ENCODE measurements at regions not wholly inside any gene's neighbourhood (a gene's known extent, or its start where the extent isn't known, plus 50 kb on each side); places are given as distances from the start of the nearest gene placed in this dataset.

GRCh38 chr21:28743723-28744122 is 249.0 kb downstream of the LTN1 start:
- Histone ChIP-seq H2AFZ (no peak overlapping the region), H3K79me2 (no peaks in the 10 kb centered on the region), H3K9me2 (replicated peaks; ENCODE audit: insufficient read depth) (no peaks in the 10 kb centered on the region), H3K27ac (no peak overlapping the region), H3K4me3 (no peak overlapping the region), H4K20me1 (ENCODE audit: insufficient read depth, poor library complexity, severe bottlenecking) (no peaks in the 10 kb centered on the region), H3K4me2 (no peak overlapping the region), H3K27me3 (no peaks in the 10 kb centered on the region), H3K36me3 (replicated peaks; ENCODE audit: insufficient read depth, low read depth) (no peaks in the 10 kb centered on the region), H3K9me3 (ENCODE audit: low read depth) (no peaks in the 10 kb centered on the region), H3K4me1 (ENCODE audit: insufficient read depth) (peaks cover 9% of the 10 kb centered on the region)
- TF ChIP-seq EZH2 (IDR thresholded peaks at IDR 0.05; ENCODE audit: borderline replicate concordance) (no peak), CTCF (IDR thresholded peaks at IDR 0.05; ENCODE audit: poor library complexity) (no peak), EZH2phosphoT487 (IDR thresholded peaks at IDR 0.05; ENCODE audit: low read depth, severe bottlenecking, unreplicated experiment) (no peak)
- WGBS (ENCODE audit: low lambda C conversion rate, missing lambda C conversion rate), result 94% methylated on average over 1 of the region's 1 CpG
- DNase-seq (ENCODE audit: low spot score), result no peak

- Histone ChIP-seq H3K27me3 (no peaks in the 10 kb centered on the region), H4K20me1 (ENCODE audit: insufficient read depth, poor library complexity, severe bottlenecking) (no peaks in the 10 kb centered on the region), H3K79me2 (no peaks in the 10 kb centered on the region), H3K27ac (no peak overlapping the region), H3K36me3 (replicated peaks; ENCODE audit: insufficient read depth, low read depth) (no peaks in the 10 kb centered on the region), H3K9me3 (ENCODE audit: low read depth) (no peaks in the 10 kb centered on the region), H3K9me2 (replicated peaks; ENCODE audit: insufficient read depth) (no peaks in the 10 kb centered on the region), H2AFZ (no peak overlapping the region), H3K4me3 (no peak overlapping the region), H3K4me2 (no peak overlapping the region), H3K4me1 (ENCODE audit: insufficient read depth) (peaks cover 20% of the 10 kb centered on the region)
- DNase-seq (ENCODE audit: low spot score), result no peak
- WGBS (ENCODE audit: low lambda C conversion rate, missing lambda C conversion rate), result 73% methylated on average over 3 of the region's 3 CpGs
- peak; percentile 43 for TF ChIP-seq CTCF (IDR thresholded peaks at IDR 0.05; ENCODE audit: poor library complexity)
- no peak for TF ChIP-seq EZH2 (IDR thresholded peaks at IDR 0.05; ENCODE audit: borderline replicate concordance)
- TF ChIP-seq EZH2phosphoT487 (IDR thresholded peaks at IDR 0.05; ENCODE audit: low read depth, severe bottlenecking, unreplicated experiment), result no peak
These were observed 250.2 kb downstream of the LTN1 start for GRCh38 chr21:28742527-28742926.

- peaks cover 20% of the 10 kb centered on the region for H3K4me1 ChIP-seq (ENCODE audit: insufficient read depth)
- no peaks in the 10 kb centered on the region for H3K36me3 ChIP-seq (replicated peaks; ENCODE audit: insufficient read depth, low read depth)
- no peak for TF ChIP-seq CTCF (IDR thresholded peaks at IDR 0.05; ENCODE audit: poor library complexity)
- no peak for TF ChIP-seq EZH2phosphoT487 (IDR thresholded peaks at IDR 0.05; ENCODE audit: low read depth, severe bottlenecking, unreplicated experiment)
- no peak for TF ChIP-seq EZH2 (IDR thresholded peaks at IDR 0.05; ENCODE audit: borderline replicate concordance)
- no peak for DNase-seq (ENCODE audit: low spot score)
- H3K4me3 ChIP-seq, result no peak overlapping the region
- H3K9me3 ChIP-seq (ENCODE audit: low read depth), result no peaks in the 10 kb centered on the region
- no peaks in the 10 kb centered on the region for H3K27me3 ChIP-seq
- H3K79me2 ChIP-seq, result no peaks in the 10 kb centered on the region
- 79% methylated on average over 2 of the region's 2 CpGs for WGBS (ENCODE audit: low lambda C conversion rate, missing lambda C conversion rate)
- no peak overlapping the region for H2AFZ ChIP-seq
- H3K27ac ChIP-seq, result no peak overlapping the region
- no peak overlapping the region for H3K4me2 ChIP-seq
- no peaks in the 10 kb centered on the region for H3K9me2 ChIP-seq (replicated peaks; ENCODE audit: insufficient read depth)
- no peaks in the 10 kb centered on the region for H4K20me1 ChIP-seq (ENCODE audit: insufficient read depth, poor library complexity, severe bottlenecking)
These were observed 252.6 kb downstream of the LTN1 start for GRCh38 chr21:28740125-28740524.

GRCh38 chr21:28738882-28739281 is 253.8 kb downstream of the LTN1 start:
- no peak for DNase-seq (ENCODE audit: low spot score)
- no peaks in the 10 kb centered on the region for H3K27me3 ChIP-seq
- peak overlapping the region; percentile 55 for H3K27ac ChIP-seq
- H3K9me3 ChIP-seq (ENCODE audit: low read depth), result no peaks in the 10 kb centered on the region
- H3K4me2 ChIP-seq, result no peak overlapping the region
- no peaks in the 10 kb centered on the region for H3K36me3 ChIP-seq (replicated peaks; ENCODE audit: insufficient read depth, low read depth)
- no peak overlapping the region for H3K4me3 ChIP-seq
- 81% methylated on average over 7 of the region's 7 CpGs for WGBS (ENCODE audit: low lambda C conversion rate, missing lambda C conversion rate)
- H3K9me2 ChIP-seq (replicated peaks; ENCODE audit: insufficient read depth), result no peaks in the 10 kb centered on the region
- H2AFZ ChIP-seq, result no peak overlapping the region
- peaks cover 12% of the 10 kb centered on the region for H3K4me1 ChIP-seq (ENCODE audit: insufficient read depth)
- no peaks in the 10 kb centered on the region for H3K79me2 ChIP-seq
- no peak for TF ChIP-seq EZH2phosphoT487 (IDR thresholded peaks at IDR 0.05; ENCODE audit: low read depth, severe bottlenecking, unreplicated experiment)
- no peak for TF ChIP-seq EZH2 (IDR thresholded peaks at IDR 0.05; ENCODE audit: borderline replicate concordance)
- TF ChIP-seq CTCF (IDR thresholded peaks at IDR 0.05; ENCODE audit: poor library complexity), result no peak
- H4K20me1 ChIP-seq (ENCODE audit: insufficient read depth, poor library complexity, severe bottlenecking), result no peaks in the 10 kb centered on the region
